Adipocyte (in vitro differentiated cells): ENCODE measurements at regions not wholly inside any gene's neighbourhood (a gene's known extent, or its start where the extent isn't known, plus 50 kb on each side); places are given as distances from the start of the nearest gene placed in this dataset.

ENCODE experiments used
- DNase-seq: peaks from one replicate; pipeline ENCODE4 v3.0.0-alpha.2; 2015; ENCODE audit warnings: low read depth
- H3K27me3 ChIP-seq: replicated peaks from 2 replicates; pipeline ENCODE4 v1.7.0; 2013; ENCODE audit warnings: mild to moderate bottlenecking, low read length, moderate library complexity; ENCODE audit not compliant: control insufficient read depth, insufficient read depth
- H3K36me3 ChIP-seq: 2 replicates; pipeline ENCODE4 v1.7.0; 2013; ENCODE audit warnings: low read length, mild to moderate bottlenecking, moderate library complexity; ENCODE audit not compliant: control insufficient read depth, insufficient read depth, severe bottlenecking
- H3K4me1 ChIP-seq: 2 replicates; pipeline ENCODE4 v1.7.0; 2013; ENCODE audit warnings: mild to moderate bottlenecking, low read length, moderate library complexity; ENCODE audit not compliant: control insufficient read depth, insufficient read depth
- H3K4me3 ChIP-seq: 2 replicates; pipeline ENCODE4 v1.7.0; 2013; ENCODE audit warnings: mild to moderate bottlenecking, low read length, moderate library complexity
- H3K9ac ChIP-seq: 2 replicates; pipeline ENCODE4 v1.7.0; 2013; ENCODE audit warnings: mild to moderate bottlenecking, low read length, moderate library complexity
- H3K9me3 ChIP-seq: 2 replicates; pipeline ENCODE4 v1.7.0; 2013; ENCODE audit warnings: mild to moderate bottlenecking, low read length, moderate library complexity; ENCODE audit not compliant: control insufficient read depth

DNA sequence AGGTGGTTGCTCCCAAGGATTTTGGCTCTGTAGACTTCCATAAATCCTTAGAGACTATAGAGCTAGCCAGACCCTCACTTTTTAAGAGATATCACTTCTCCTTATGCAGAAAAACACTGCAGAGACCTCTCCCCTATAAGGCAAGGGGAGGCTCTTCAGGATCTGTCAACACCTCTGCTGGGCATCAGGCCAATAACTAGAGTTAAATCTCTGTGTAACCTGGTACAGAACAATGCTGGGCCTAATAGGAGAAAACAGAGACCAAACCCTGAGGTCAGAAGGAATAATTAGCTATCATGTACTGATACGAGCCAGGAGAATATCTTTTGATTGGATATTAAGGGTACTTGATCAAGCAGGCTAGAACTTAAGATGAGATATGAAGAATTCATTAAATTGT is 358.5 kb downstream of the TBC1D4 start:
- H3K4me1 ChIP-seq, result no peaks in the 10 kb centered on the region
- H3K36me3 ChIP-seq, result no peaks in the 10 kb centered on the region
- H3K9ac ChIP-seq, result no peak overlapping the region
- H3K4me3 ChIP-seq, result no peak overlapping the region
- DNase-seq, result no peak
- H3K9me3 ChIP-seq, result no peaks in the 10 kb centered on the region
- H3K27me3 ChIP-seq, result no peaks in the 10 kb centered on the region

DNA sequence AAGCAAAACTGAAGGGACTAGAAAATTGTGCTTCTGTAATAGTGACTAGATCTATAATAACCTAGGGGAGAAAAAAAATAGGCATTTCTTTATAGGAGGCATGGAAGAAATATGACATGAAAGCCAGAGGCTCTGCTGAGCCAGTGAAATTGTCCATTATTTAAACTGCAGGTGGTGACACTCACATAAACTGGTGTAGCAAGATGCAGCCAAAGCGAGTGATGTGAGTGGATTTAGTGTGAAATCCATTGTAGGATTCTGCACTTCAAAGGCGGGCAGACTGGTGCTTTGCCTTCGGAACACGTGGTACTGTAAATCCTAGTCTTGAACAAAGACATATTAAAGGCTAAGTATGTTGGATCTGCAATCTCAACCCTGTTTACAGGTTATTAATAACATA is 361.9 kb downstream of the TBC1D4 start:
- Histone ChIP-seq H3K27me3 (no peaks in the 10 kb centered on the region), H3K4me1 (no peaks in the 10 kb centered on the region), H3K4me3 (no peak overlapping the region), H3K9ac (no peak overlapping the region), H3K9me3 (no peaks in the 10 kb centered on the region), H3K36me3 (no peaks in the 10 kb centered on the region)
- no peak for DNase-seq

DNA sequence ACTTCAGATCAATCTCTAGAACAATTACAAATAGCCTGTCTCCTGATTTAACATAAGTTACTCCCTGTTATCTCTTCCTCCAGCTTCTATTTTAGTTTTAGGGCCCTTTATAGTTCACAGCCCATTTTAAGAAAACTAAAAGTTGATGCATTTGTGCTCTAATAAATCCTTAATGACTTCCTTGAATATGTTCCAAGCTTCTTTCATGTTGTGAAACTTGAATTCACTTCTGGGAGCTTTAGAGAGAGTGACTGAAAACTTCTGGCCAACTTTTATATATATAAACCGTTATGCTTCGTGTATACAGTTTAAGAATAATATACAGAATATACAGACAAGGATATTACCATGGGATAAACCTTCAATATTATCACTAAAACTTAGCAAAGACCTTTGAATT is 366.8 kb downstream of the TBC1D4 start:
- Histone ChIP-seq H3K4me3 (no peak overlapping the region), H3K9me3 (no peaks in the 10 kb centered on the region), H3K27me3 (no peaks in the 10 kb centered on the region), H3K36me3 (no peaks in the 10 kb centered on the region), H3K9ac (no peak overlapping the region), H3K4me1 (no peaks in the 10 kb centered on the region)
- no peak for DNase-seq

DNA sequence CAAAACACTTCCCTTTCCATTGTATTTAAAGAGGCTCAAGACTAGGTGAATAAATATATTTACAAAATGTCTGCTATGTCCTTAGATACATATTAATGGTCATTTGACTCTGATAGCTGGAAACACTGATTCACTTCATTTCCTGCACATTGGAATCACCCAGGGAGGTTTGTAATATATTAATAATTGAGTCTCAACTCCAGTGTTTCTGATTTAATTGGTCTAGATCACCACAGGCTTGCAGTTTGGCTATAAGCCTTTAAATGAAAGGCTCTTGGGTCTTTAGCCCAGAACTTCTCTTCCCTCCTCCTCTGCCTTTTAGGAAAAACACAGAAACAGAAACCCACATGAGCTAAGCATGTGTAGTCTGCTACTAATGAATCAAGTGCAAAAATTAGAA is 378.0 kb downstream of the TBC1D4 start:
- no peaks in the 10 kb centered on the region for H3K36me3 ChIP-seq
- no peak overlapping the region for H3K9ac ChIP-seq
- H3K27me3 ChIP-seq, result no peaks in the 10 kb centered on the region
- no peaks in the 10 kb centered on the region for H3K4me1 ChIP-seq
- no peak for DNase-seq
- no peaks in the 10 kb centered on the region for H3K9me3 ChIP-seq
- H3K4me3 ChIP-seq, result no peak overlapping the region

DNA sequence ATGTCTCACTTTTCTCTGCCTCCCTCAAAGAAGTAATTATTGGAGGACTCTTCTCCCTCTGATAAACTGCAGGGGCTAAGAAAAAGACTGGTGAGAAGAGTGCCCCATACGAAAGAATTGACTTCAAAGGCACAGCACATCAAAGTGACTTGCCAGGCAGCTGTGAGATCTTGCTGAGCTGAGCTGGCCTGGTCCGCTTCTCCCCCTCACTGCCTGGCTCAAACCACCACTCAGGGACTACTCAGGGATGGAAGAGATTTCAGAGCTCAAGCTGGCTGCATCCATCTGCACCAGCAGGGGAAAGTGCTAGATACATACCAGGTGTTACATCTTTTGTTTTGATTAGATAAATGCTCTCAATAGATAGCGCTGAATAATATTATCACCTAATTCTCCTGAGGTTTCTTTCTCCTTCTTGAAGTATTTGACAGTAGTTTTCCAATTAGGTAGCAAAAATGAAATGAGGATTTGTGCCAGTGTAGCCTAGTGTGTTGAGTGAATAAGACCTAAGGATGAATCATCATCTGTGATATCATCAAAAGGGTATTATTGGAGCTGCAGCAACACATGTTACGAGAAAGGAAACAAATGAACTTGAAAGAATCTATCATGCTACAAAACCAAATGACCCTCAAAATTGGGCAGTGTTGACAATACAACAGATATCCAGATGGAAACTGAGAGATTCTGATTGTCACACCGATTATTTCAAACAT is 379.8 kb downstream of the TBC1D4 start:
- Histone ChIP-seq H3K4me1 (no peaks in the 10 kb centered on the region), H3K9ac (no peak overlapping the region), H3K36me3 (no peaks in the 10 kb centered on the region), H3K27me3 (no peaks in the 10 kb centered on the region), H3K9me3 (no peaks in the 10 kb centered on the region), H3K4me3 (no peak overlapping the region)
- DNase-seq, result peak; percentile 15

DNA sequence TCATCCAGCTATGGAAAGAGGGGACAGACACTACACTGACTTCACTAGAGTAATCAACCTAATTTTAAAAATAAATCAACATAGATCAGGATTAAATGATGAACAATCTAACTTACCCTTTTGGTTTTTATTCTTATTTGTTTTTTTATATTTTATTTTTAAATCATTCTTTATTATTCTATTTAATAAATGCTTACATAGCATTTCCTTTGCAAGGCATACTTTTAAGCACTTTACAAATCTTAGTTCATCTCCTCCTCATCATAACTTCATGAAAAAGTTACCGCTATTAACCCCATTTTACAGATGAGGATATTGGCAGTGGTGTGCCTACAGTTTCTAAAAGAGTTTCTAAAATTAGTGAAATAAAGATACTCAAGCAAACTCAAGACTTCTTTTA is 380.6 kb downstream of the TBC1D4 start:
- no peak overlapping the region for H3K9ac ChIP-seq
- H3K36me3 ChIP-seq, result no peaks in the 10 kb centered on the region
- H3K4me3 ChIP-seq, result no peak overlapping the region
- no peaks in the 10 kb centered on the region for H3K4me1 ChIP-seq
- H3K9me3 ChIP-seq, result no peaks in the 10 kb centered on the region
- no peaks in the 10 kb centered on the region for H3K27me3 ChIP-seq
- no peak for DNase-seq

DNA sequence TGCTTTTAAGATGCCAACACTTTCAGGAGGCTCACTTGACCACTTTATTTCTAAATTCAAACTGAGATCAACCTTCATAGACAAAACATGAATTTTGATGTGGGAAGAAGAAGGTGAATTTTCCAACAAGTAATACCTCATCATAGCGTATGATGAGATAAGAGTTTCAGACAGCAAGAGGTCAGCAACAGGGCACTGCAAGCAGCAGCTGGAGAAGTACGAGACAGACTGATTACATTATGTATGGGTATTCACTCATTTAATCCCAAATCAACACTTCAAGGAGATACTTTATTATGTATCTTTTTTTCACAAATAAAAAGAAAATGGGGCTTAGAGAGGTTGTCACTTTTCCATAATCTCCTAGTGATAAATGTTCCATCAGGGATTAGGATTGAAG is 389.8 kb downstream of the TBC1D4 start:
- H3K36me3 ChIP-seq, result no peaks in the 10 kb centered on the region

DNA sequence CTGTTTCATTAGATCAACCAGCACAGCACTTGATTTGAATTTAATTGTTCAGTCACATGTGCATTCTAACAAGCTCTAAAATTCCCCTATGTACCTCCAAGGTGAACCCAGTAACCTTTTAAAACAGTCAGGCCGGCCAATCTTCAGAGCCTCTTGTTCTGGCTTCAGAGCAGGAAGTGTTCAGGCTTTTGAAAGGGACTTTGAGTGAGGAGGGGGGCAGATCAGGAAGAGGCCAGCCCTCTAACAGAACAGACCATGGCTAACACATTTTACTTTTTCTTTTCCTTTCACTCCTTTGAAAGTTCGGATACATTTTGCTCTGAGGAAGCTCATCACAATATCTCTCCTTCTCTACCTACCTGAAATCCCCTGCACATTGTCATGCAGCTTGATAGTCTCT is 390.3 kb downstream of the TBC1D4 start:
- DNase-seq, result no peak
- Histone ChIP-seq H3K9me3 (no peaks in the 10 kb centered on the region), H3K36me3 (no peaks in the 10 kb centered on the region), H3K27me3 (no peaks in the 10 kb centered on the region), H3K4me1 (no peaks in the 10 kb centered on the region), H3K9ac (no peak overlapping the region), H3K4me3 (no peak overlapping the region)

More for the DNA sequence above, 389.8 kb downstream of the TBC1D4 start:
- H3K4me3 ChIP-seq, result no peak overlapping the region
- H3K9me3 ChIP-seq, result no peaks in the 10 kb centered on the region
- DNase-seq, result no peak
- no peak overlapping the region for H3K9ac ChIP-seq
- H3K27me3 ChIP-seq, result no peaks in the 10 kb centered on the region
- H3K4me1 ChIP-seq, result no peaks in the 10 kb centered on the region

DNA sequence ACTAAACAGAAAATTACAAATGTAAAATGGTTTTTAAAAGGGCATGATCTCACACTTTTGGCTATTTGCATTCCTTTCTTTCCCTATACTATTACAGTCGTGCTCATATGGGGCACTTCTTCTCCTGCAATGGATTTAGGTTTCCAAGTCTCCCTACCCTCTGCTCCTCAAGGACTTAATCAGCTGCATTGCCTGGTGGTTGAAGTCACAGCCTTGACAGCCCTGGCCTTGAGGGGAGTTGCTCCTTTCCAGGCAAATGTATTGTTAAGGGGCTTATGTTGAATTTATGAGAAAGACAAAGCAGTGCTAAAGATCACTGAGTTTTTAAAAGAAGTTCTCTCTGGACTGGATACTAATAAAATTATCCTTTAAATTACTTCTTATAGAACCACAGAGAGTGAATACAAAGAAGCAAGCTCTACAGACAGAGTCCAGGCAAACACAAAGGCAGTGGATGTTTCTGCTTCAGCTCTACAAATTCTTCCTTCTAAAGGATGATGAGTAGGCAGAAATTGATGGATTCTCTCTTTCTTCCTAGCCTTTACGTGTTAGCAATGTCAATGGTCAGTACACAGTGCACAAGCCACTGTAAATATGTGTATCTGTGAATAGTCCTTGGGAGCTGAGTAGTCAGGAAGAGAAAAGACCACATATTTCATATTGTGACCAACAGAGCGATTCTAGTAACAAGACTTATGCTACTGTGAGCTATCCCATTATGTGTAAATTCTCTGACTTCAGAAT is 390.9 kb downstream of the TBC1D4 start:
- no peaks in the 10 kb centered on the region for H3K27me3 ChIP-seq
- no peak for DNase-seq
- H3K4me1 ChIP-seq, result no peaks in the 10 kb centered on the region
- no peaks in the 10 kb centered on the region for H3K36me3 ChIP-seq
- no peaks in the 10 kb centered on the region for H3K9me3 ChIP-seq
- no peak overlapping the region for H3K4me3 ChIP-seq
- H3K9ac ChIP-seq, result no peak overlapping the region

DNA sequence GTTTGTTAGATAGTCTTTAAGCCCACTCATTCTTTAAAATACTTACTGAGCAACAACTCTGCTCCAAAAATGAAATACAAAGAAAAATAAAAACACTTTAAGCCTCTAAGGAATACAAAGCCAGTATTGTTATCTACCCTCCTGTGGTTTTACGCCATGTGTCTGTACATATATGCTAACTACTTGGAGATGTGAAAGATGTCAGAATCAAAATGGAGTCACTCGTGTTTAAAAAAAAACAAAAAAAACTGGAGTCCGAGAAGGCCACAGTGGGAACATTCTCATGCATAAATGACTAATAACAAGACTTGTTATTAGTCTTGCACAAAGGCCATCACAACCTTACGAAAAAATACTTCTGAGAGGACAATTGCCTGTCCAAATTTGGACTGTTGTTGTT is 393.1 kb downstream of the TBC1D4 start:
- no peak overlapping the region for H3K4me3 ChIP-seq
- H3K4me1 ChIP-seq, result no peaks in the 10 kb centered on the region
- no peaks in the 10 kb centered on the region for H3K9me3 ChIP-seq
- DNase-seq, result no peak
- no peak overlapping the region for H3K9ac ChIP-seq
- no peaks in the 10 kb centered on the region for H3K27me3 ChIP-seq
- no peaks in the 10 kb centered on the region for H3K36me3 ChIP-seq

DNA sequence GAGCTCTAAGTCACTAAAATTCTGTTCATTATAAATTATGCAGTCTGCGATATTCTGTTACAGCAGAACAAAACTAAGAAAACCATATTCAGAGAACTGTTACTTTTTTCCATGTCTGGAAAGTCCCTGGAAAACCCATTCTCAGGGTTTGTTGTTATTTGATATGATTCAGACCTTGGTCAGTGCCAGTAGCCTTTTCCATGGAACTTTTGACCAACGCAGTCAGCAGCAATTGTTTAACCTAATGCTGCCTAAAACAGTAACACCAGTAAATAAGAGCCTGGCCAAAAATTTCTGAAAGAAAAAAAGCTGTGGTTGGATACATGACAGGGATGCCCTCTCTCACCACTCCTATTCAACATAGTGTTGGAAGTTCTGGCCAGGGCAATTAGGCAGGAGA is 402.7 kb downstream of the TBC1D4 start:
- H3K9ac ChIP-seq, result no peak overlapping the region
- no peaks in the 10 kb centered on the region for H3K27me3 ChIP-seq
- DNase-seq, result no peak
- no peaks in the 10 kb centered on the region for H3K36me3 ChIP-seq
- no peaks in the 10 kb centered on the region for H3K9me3 ChIP-seq
- H3K4me3 ChIP-seq, result no peak overlapping the region
- no peaks in the 10 kb centered on the region for H3K4me1 ChIP-seq
